Pancreas (tissue), 10 donors: ENCODE measurements at regions not wholly inside any gene's neighbourhood (a gene's known extent, or its start where the extent isn't known, plus 50 kb on each side); places are given as distances from the start of the nearest gene placed in this dataset.
"Not testable (repeated sequence)": the region's sequence is repeated elsewhere in the genome, so short reads cannot be mapped to it uniquely, and the experiment has no call there.

Experiments used
- ATAC-seq, 4 donors: fragments of 200-7000 bp; cut with Tn5 transposase; one replicate each; pipeline versions ENCODE4 v1.8.0 to v1.9.1; 2020; ENCODE audit warnings: mild to moderate bottlenecking in 4 of 4, moderate library complexity in 4 of 4
- DNase-seq, 6 donors: peaks; one replicate each; pipeline ENCODE4 v3.0.0-alpha.2; 2020
- FAIRE-seq: peaks from 2 replicates; lab custom pipeline; 2012; peaks lifted over from hg19 to GRCh38; lab: Jason Lieb, UNC
- H3K27ac ChIP-seq, 4 donors: fragments of 200-600 bp; sonication (generic); 1 replicate in 3 of 4; 2 replicates in 1 of 4; pipeline versions ENCODE4 v1.5.0 to v1.8.0; 2020
- H3K27me3 ChIP-seq, 4 donors: fragments of 200-600 bp; one replicate each; pipeline ENCODE4 v1.8.0; 2021
- H3K36me3 ChIP-seq, 3 donors: fragments of 200-600 bp; sonication (generic) in 1 of 3; one replicate each; pipeline versions ENCODE4 v1.5.0 to v1.8.0; 2020 to 2021
- H3K4me1 ChIP-seq, 3 donors: fragments of 200-600 bp; one replicate each; pipeline ENCODE4 v1.8.0; 2021
- H3K4me3 ChIP-seq, 4 donors: fragments of 200-600 bp; sonication (generic) in 2 of 4; one replicate each; pipeline versions ENCODE4 v1.5.0 to v1.8.0; 2020 to 2021
- H3K9me3 ChIP-seq, 4 donors: fragments of 200-600 bp; one replicate each; pipeline ENCODE4 v1.8.0; 2021
- WGBS, 2 donors: extraction: QIAGEN DNeasy Blood & Tissue Kit; methylation state at CpG; one replicate each; pipeline ENCODE4 v1.1.7; 2013; 5-methylcytosine and 5-hydroxymethylcytosine counted together
- intact Hi-C, 3 donors: fragments of 100-400 bp; cut with DNase I; formaldehyde crosslinking; loops; one replicate each; pipeline versions ENCODE4 v1.11.1 to v1.14.2; 2022
- TF ChIP-seq, protein P1 (sequence below), 4 donors: fragments of 200-600 bp; sonication (generic) in 3 of 4; IDR thresholded peaks; one replicate each; pipeline versions ENCODE4 v1.5.0 to v1.8.0; 2021; ENCODE audit warnings: antibody characterized with exemption in 4 of 4
- donor health status: healthy with polysubstance abuse.
- donor health status: DM: no; HTN: no; CAD: no; lungs with moderate emphysema.
- donor health status: DM: no; HTN: no; CAD: no.
- donor health status: control.
- donor health status: control.
- donor health status: Bipolar disorder and iron deficiency.
- donor health status: DM: yes; HTN: yes; CAD: no.
- donor health status: DM: no; HTN: no; CAD: no.
- donor health status: DM: no; HTN: no; CAD: no.
- donor health status: DM: yes; HTN: yes; CAD: no.

DNA sequence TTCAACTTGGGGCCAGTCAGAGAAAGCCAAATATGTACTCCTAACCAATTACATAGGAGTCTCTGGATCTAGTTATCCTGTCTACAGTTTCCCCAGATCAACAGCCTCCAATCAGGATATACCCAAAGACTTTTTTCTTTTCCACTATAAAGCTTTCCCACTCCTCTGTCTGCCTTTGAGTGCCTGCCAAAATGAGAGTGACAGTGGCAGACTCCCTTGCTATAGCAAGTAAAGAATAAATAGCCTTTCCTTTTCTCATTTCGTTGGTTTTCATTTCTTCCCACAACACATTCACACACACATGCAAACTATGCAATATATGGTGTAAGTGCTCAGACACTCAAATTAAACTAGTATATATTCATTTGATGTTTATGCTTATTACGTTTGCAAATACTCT, 302.4 kb upstream of the TACR3 start:
- TF ChIP-seq, protein P1, sequence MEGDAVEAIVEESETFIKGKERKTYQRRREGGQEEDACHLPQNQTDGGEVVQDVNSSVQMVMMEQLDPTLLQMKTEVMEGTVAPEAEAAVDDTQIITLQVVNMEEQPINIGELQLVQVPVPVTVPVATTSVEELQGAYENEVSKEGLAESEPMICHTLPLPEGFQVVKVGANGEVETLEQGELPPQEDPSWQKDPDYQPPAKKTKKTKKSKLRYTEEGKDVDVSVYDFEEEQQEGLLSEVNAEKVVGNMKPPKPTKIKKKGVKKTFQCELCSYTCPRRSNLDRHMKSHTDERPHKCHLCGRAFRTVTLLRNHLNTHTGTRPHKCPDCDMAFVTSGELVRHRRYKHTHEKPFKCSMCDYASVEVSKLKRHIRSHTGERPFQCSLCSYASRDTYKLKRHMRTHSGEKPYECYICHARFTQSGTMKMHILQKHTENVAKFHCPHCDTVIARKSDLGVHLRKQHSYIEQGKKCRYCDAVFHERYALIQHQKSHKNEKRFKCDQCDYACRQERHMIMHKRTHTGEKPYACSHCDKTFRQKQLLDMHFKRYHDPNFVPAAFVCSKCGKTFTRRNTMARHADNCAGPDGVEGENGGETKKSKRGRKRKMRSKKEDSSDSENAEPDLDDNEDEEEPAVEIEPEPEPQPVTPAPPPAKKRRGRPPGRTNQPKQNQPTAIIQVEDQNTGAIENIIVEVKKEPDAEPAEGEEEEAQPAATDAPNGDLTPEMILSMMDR (IDR thresholded peaks at IDR 0.05), result no peak
- no peak for DNase-seq
- ATAC-seq, result no peak
- Histone ChIP-seq H3K27ac (no peak overlapping the region), H3K4me1 (no peaks in the 10 kb centered on the region), H3K36me3 (no peaks in the 10 kb centered on the region), H3K4me3 (no peak overlapping the region), H3K9me3 (no peaks in the 10 kb centered on the region), H3K27me3 (no peaks in the 10 kb centered on the region)
- intact Hi-C loops, result no loop called here
- no peak for FAIRE-seq
- 48 to 57% methylated on average over 2 of the region's 2 CpGs for WGBS, 2 donors

DNA sequence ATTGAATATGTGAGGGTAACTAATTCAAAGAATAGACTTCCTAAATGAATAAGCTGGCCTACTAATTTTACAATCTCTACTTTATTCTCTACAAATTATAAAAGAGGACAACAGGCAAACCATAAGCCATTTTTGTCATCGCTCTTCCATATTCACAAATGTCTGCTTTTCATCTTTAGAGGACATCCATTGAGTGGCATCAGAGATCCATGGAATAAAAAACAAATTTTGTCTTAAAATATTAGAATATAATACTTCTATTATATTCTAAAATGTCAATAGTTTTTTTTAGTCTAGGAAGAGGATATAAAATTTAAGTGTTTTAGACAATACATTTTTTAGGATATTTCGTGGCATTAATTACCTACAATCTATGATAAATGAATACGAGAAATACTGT, 300.9 kb upstream of the TACR3 start:
- Histone ChIP-seq H3K27ac (no peak overlapping the region), H3K36me3 (no peaks in the 10 kb centered on the region), H3K4me3 (no peak overlapping the region), H3K4me1 (no peaks in the 10 kb centered on the region), H3K9me3 (no peaks in the 10 kb centered on the region), H3K27me3 (no peaks in the 10 kb centered on the region)
- FAIRE-seq, result no peak
- no peak for DNase-seq
- intact Hi-C loops, result no loop called here
- 90 to 98% methylated on average over 3 of the region's 3 CpGs for WGBS, 2 donors
- TF ChIP-seq, protein P1 (IDR thresholded peaks at IDR 0.05), result no peak
- no peak for ATAC-seq

DNA sequence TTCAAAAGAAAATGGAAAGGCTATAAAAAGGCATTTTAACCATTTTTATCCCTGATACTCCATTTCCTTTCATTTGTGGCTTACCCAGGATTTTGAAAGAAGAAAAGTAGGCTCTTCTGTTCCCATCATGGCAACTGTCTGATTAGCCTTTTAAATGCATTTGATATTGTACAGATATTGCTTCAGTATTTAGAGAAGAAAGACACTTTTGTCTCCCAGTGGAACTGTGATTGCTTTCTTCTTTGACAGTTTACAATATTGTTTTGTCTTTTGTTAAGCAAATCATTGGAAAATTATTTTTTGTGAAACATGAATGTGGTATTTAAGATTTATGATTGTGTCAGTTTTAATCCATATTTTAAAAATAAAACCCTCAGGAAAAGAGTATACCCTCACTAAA, 297.4 kb upstream of the TACR3 start:
- FAIRE-seq (no peak), ATAC-seq (no peak), DNase-seq (no peak)
- intact Hi-C loops, result no loop called here
- Histone ChIP-seq H3K27me3 (no peaks in the 10 kb centered on the region), H3K4me3 (no peak overlapping the region), H3K36me3 (no peaks in the 10 kb centered on the region), H3K9me3 (no peaks in the 10 kb centered on the region), H3K4me1 (no peaks in the 10 kb centered on the region), H3K27ac (no peak overlapping the region)
- TF ChIP-seq, protein P1 (IDR thresholded peaks at IDR 0.05), result no peak

DNA sequence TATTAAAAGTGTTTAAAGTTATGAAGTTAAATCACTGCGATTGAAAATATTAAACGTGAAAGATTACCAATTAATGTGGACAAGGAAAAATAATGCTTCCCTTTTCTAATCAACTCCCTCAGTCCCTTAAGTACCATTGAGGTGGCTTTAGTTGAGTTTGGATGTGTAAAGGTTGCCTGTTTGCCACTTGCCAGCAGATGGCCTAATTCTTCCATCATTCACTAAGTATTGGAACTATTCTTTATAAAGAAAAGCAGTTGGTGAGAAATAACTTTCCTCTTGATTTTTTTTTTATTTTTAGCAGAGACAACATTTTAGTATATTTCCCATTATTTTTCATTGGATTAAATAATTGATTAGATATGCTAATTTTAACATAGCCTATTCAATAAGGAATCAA, 295.9 kb upstream of the TACR3 start:
- DNase-seq, result no peak
- ATAC-seq, result peak in 2 of 4 donors; percentile 34 to 57
- no peak for FAIRE-seq
- TF ChIP-seq, protein P1 (IDR thresholded peaks at IDR 0.05), result no peak
- no peaks in the 10 kb centered on the region for H3K36me3 ChIP-seq
- H3K9me3 ChIP-seq, result no peaks in the 10 kb centered on the region
- intact Hi-C loops, result no loop called here
- H3K27ac ChIP-seq, result no peak overlapping the region
- H3K27me3 ChIP-seq, result no peaks in the 10 kb centered on the region
- H3K4me3 ChIP-seq, result no peak overlapping the region
- H3K4me1 ChIP-seq, result no peaks in the 10 kb centered on the region
- WGBS, 2 donors, result 15 to 23% methylated on average over 2 of the region's 2 CpGs

DNA sequence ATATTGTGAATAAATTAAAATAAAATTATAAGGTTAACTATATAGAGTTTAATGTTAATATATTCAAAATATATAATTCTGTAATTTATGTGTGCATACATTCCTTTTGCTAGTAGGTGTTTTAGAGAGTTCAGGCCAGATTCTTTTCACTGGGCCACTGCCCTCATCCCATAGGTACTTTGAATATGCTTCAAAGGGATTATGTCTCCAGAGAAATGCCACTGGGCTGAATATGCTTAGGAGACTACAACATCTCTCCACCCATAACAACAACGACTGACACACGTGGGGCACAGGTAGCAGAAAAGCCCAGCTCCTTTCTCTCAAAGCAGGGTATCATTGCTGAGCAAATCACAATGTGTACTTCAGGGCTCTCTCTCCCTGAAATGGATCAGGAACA, 290.9 kb upstream of the TACR3 start:
- TF ChIP-seq, protein P1 (IDR thresholded peaks at IDR 0.05), result no peak
- Histone ChIP-seq H3K36me3 (no peaks in the 10 kb centered on the region), H3K4me3 (no peak overlapping the region), H3K4me1 (no peaks in the 10 kb centered on the region), H3K9me3 (no peaks in the 10 kb centered on the region), H3K27ac (no peak overlapping the region), H3K27me3 (no peaks in the 10 kb centered on the region)
- no peak for FAIRE-seq
- no peak for ATAC-seq
- intact Hi-C loops, result no loop called here
- 64 to 66% methylated on average over 2 of the region's 2 CpGs for WGBS, 2 donors
- DNase-seq, result no peak

DNA sequence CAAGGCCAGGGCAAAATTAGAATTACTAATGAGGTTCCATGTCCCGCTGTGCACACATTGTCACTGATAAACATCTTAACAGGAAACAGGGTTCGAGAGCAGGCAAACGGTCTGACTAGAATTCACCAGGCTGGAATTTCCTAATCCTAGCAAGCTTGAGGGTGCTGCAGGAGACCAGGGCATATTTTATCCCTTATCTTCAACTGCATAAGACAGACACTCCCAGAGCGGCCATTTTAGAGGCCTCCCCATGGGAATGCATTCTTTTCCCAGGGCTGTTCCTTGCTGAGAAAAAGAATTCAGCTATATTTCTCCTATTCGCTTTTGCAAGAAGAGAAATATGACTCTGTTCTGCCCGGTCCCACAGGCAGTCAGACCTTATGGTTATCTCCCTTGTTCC, 282.5 kb upstream of the TACR3 start:
- H3K27ac ChIP-seq, H3K4me1 ChIP-seq, H3K9me3 ChIP-seq, H3K4me3 ChIP-seq, ATAC-seq, DNase-seq, intact Hi-C loops, FAIRE-seq, H3K27me3 ChIP-seq, H3K36me3 ChIP-seq: not testable (repeated sequence)
- 76 to 79% methylated on average over 6 of the region's 6 CpGs for WGBS, 2 donors
